Chondrocyte (in vitro differentiated cells): ENCODE measurements at regions not wholly inside any gene's neighbourhood (a gene's known extent, or its start where the extent isn't known, plus 50 kb on each side); places are given as distances from the start of the nearest gene placed in this dataset.

Experiments
- DNase-seq: peaks from one replicate; pipeline ENCODE4 v3.0.0; 2021; ENCODE audit warnings: mixed read lengths, low spot score
- H3K27ac Mint-ChIP-seq: one replicate; pipeline ENCODE4 v1.8.0; 2021; ENCODE audit warnings: mild to moderate bottlenecking, moderate library complexity, mixed read lengths; ENCODE audit not compliant: unreplicated experiment
- H3K27me3 Mint-ChIP-seq: 2 replicates; pipeline ENCODE4 v1.8.0; 2021; ENCODE audit warnings: low read depth, mixed read lengths
- H3K36me3 Mint-ChIP-seq: 2 replicates; pipeline ENCODE4 v1.8.0; 2021; ENCODE audit warnings: low read depth, mixed read lengths
- H3K4me1 Mint-ChIP-seq: 2 replicates; pipeline ENCODE4 v1.8.0; 2021; ENCODE audit warnings: low read depth, mild to moderate bottlenecking, mixed read lengths
- H3K4me3 Mint-ChIP-seq: one replicate; pipeline ENCODE4 v1.8.0; 2021; ENCODE audit warnings: mild to moderate bottlenecking, moderate library complexity, mixed read lengths; ENCODE audit not compliant: unreplicated experiment
- H3K9me3 Mint-ChIP-seq: 2 replicates; pipeline ENCODE4 v1.8.0; 2021; ENCODE audit warnings: low read depth, mixed read lengths
- TF ChIP-seq, protein P1 (sequence below): fragments of 200-600 bp; sonication (generic); IDR thresholded peaks from 2 replicates; pipeline ENCODE4 v1.5.0; 2021; ENCODE audit warnings: antibody characterized with exemption, mild to moderate bottlenecking, moderate library complexity

GRCh38 chr13:72258340-72258981, 391.5 kb upstream of the DACH1 start:
- peaks cover 8% of the 10 kb centered on the region for H3K4me1 Mint-ChIP-seq

GRCh38 chr13:72255908-72256307, 388.9 kb upstream of the DACH1 start:
- TF ChIP-seq, protein P1, sequence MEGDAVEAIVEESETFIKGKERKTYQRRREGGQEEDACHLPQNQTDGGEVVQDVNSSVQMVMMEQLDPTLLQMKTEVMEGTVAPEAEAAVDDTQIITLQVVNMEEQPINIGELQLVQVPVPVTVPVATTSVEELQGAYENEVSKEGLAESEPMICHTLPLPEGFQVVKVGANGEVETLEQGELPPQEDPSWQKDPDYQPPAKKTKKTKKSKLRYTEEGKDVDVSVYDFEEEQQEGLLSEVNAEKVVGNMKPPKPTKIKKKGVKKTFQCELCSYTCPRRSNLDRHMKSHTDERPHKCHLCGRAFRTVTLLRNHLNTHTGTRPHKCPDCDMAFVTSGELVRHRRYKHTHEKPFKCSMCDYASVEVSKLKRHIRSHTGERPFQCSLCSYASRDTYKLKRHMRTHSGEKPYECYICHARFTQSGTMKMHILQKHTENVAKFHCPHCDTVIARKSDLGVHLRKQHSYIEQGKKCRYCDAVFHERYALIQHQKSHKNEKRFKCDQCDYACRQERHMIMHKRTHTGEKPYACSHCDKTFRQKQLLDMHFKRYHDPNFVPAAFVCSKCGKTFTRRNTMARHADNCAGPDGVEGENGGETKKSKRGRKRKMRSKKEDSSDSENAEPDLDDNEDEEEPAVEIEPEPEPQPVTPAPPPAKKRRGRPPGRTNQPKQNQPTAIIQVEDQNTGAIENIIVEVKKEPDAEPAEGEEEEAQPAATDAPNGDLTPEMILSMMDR, result peak; percentile 80
- H3K27me3 Mint-ChIP-seq, result peaks cover 18% of the 10 kb centered on the region
- H3K27ac Mint-ChIP-seq, result no peak overlapping the region
- no peak for DNase-seq
- H3K36me3 Mint-ChIP-seq, result no peaks in the 10 kb centered on the region
- H3K9me3 Mint-ChIP-seq, result peaks cover 3% of the 10 kb centered on the region
- H3K4me3 Mint-ChIP-seq, result no peak overlapping the region
- H3K4me1 Mint-ChIP-seq, result peaks cover 8% of the 10 kb centered on the region

More at GRCh38 chr13:72258340-72258981, 391.5 kb upstream of the DACH1 start:
- H3K27me3 Mint-ChIP-seq, result peaks cover 25% of the 10 kb centered on the region
- no peak for DNase-seq
- no peak overlapping the region for H3K4me3 Mint-ChIP-seq
- no peaks in the 10 kb centered on the region for H3K36me3 Mint-ChIP-seq
- no peak overlapping the region for H3K27ac Mint-ChIP-seq
- H3K9me3 Mint-ChIP-seq, result peaks cover 2% of the 10 kb centered on the region
- TF ChIP-seq, protein P1, result no peak

DNA sequence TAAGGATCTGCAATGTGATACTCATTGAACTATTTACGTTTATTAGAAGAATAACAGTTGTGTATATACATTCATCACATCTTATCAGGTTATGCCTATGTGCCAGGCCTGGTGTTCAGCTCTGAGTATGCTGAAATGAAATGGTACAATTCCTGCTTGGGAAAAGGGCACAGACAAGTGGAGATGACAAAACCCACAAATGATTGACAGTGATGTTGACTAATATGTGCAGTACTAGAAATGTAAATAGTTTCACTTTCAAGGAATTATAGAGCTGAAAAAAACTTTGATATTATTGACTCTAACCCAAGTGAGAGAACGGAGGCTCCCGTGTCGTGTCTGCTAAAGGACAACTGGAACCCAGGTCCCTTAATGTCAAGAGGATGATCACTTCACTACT, 386.8 kb upstream of the DACH1 start:
- H3K27me3 Mint-ChIP-seq, result peaks cover 17% of the 10 kb centered on the region
- H3K36me3 Mint-ChIP-seq, result no peaks in the 10 kb centered on the region
- H3K27ac Mint-ChIP-seq, result no peak overlapping the region
- peaks cover 8% of the 10 kb centered on the region for H3K4me1 Mint-ChIP-seq
- H3K9me3 Mint-ChIP-seq, result peaks cover 3% of the 10 kb centered on the region
- TF ChIP-seq, protein P1, result no peak
- no peak for DNase-seq
- no peak overlapping the region for H3K4me3 Mint-ChIP-seq

- Mint-ChIP-seq H3K4me1 (peaks cover 9% of the 10 kb centered on the region), H3K27ac (no peak overlapping the region), H3K4me3 (no peak overlapping the region), H3K36me3 (no peaks in the 10 kb centered on the region), H3K9me3 (peaks cover 3% of the 10 kb centered on the region), H3K27me3 (no peaks in the 10 kb centered on the region)
- no peak for DNase-seq
- TF ChIP-seq, protein P1, result no peak
Observed at GRCh38 chr13:72246396-72246795, 379.4 kb upstream of the DACH1 start.

- H3K27ac Mint-ChIP-seq, result no peak overlapping the region
- no peaks in the 10 kb centered on the region for H3K9me3 Mint-ChIP-seq
- no peaks in the 10 kb centered on the region for H3K27me3 Mint-ChIP-seq
- no peaks in the 10 kb centered on the region for H3K36me3 Mint-ChIP-seq
- peaks cover 9% of the 10 kb centered on the region for H3K4me1 Mint-ChIP-seq
- DNase-seq, result no peak
- no peak overlapping the region for H3K4me3 Mint-ChIP-seq
- TF ChIP-seq, protein P1, result no peak
Observed at GRCh38 chr13:72244788-72245187, 377.8 kb upstream of the DACH1 start.
